ENCODE measurements at regions not wholly inside any gene's neighbourhood (a gene's known extent, or its start where the extent isn't known, plus 50 kb on each side); places are given as distances from the start of the nearest gene placed in this dataset.

- Histone ChIP-seq H3K9ac (ENCODE audit: control insufficient read depth, extremely low read depth, insufficient read depth, low read length) (no peak overlapping the region), H3K27me3 (ENCODE audit: control insufficient read depth, extremely low read depth, insufficient read depth, low read length) (no peaks in the 10 kb centered on the region), H3K4me2 (ENCODE audit: control insufficient read depth, extremely low read depth, insufficient read depth, low read depth, low read length) (no peak overlapping the region), H3K79me2 (ENCODE audit: control insufficient read depth, insufficient read depth, low read length) (no peaks in the 10 kb centered on the region), H3K9me3 (ENCODE audit: control insufficient read depth, low read depth, low read length) (no peaks in the 10 kb centered on the region), H3K27ac (ENCODE audit: control insufficient read depth, insufficient read depth, low read length) (no peak overlapping the region), H2AFZ (ENCODE audit: control insufficient read depth, low read length) (no peak overlapping the region), H4K20me1 (ENCODE audit: control insufficient read depth, extremely low read depth, insufficient read depth, low read length) (no peaks in the 10 kb centered on the region), H3K36me3 (ENCODE audit: control insufficient read depth in 2 of 2, extremely low read depth in 1 of 2, insufficient read depth in 2 of 2, low read length in 2 of 2) (no peaks in the 10 kb centered on the region), H3K9me1 (ENCODE audit: control insufficient read depth, extremely low read depth, insufficient read depth, low read length) (no peaks in the 10 kb centered on the region), H3K4me3 (ENCODE audit: control insufficient read depth in 2 of 3, extremely low read depth in 1 of 3, insufficient read depth in 2 of 3, low read depth in 1 of 3, low read length in 3 of 3) (no peak overlapping the region), H3K4me1 (ENCODE audit: control insufficient read depth, extremely low read depth, insufficient read depth, low read length) (peaks cover 5% of the 10 kb centered on the region)
- TF ChIP-seq CTCF (optimal IDR thresholded peaks at IDR 0.05 in 1 of 3, IDR thresholded peaks at IDR 0.05 in 1 of 3, conservative IDR thresholded peaks at IDR 0.05 in 1 of 3; ENCODE audit: extremely low read depth in 1 of 3, insufficient read depth in 2 of 3, low read length in 3 of 3), result no peak
- TF ChIP-seq EZH2 (IDR thresholded peaks at IDR 0.05; ENCODE audit: low read length), result no peak
- no peak for FAIRE-seq
- dilution Hi-C loops (cut with MboI; ENCODE audit: extremely low pct_ligation_motif_present, low sequenced_read_pairs), result no loop called here
- DNase-seq (ENCODE audit: low read depth, low spot score), result no peak
These were observed 168.5 kb upstream of the TNC start for GRCh38 chr9:115286411-115286810.

- Histone ChIP-seq H3K4me3 (ENCODE audit: control insufficient read depth in 2 of 3, extremely low read depth in 1 of 3, insufficient read depth in 2 of 3, low read depth in 1 of 3, low read length in 3 of 3) (no peak overlapping the region), H3K79me2 (ENCODE audit: control insufficient read depth, insufficient read depth, low read length) (no peaks in the 10 kb centered on the region), H4K20me1 (ENCODE audit: control insufficient read depth, extremely low read depth, insufficient read depth, low read length) (no peaks in the 10 kb centered on the region), H3K9me3 (ENCODE audit: control insufficient read depth, low read depth, low read length) (no peaks in the 10 kb centered on the region), H3K9ac (ENCODE audit: control insufficient read depth, extremely low read depth, insufficient read depth, low read length) (no peak overlapping the region), H3K9me1 (ENCODE audit: control insufficient read depth, extremely low read depth, insufficient read depth, low read length) (no peaks in the 10 kb centered on the region), H3K27me3 (ENCODE audit: control insufficient read depth, extremely low read depth, insufficient read depth, low read length) (no peaks in the 10 kb centered on the region), H3K36me3 (ENCODE audit: control insufficient read depth in 2 of 2, extremely low read depth in 1 of 2, insufficient read depth in 2 of 2, low read length in 2 of 2) (no peaks in the 10 kb centered on the region), H2AFZ (ENCODE audit: control insufficient read depth, low read length) (no peak overlapping the region), H3K4me1 (ENCODE audit: control insufficient read depth, extremely low read depth, insufficient read depth, low read length) (peaks cover 19% of the 10 kb centered on the region), H3K4me2 (ENCODE audit: control insufficient read depth, extremely low read depth, insufficient read depth, low read depth, low read length) (no peak overlapping the region), H3K27ac (ENCODE audit: control insufficient read depth, insufficient read depth, low read length) (no peak overlapping the region)
- dilution Hi-C loops (cut with MboI; ENCODE audit: extremely low pct_ligation_motif_present, low sequenced_read_pairs), result no loop called here
- peak; percentile 34 for FAIRE-seq
- DNase-seq (ENCODE audit: low read depth, low spot score), result no peak
- no peak for TF ChIP-seq CTCF (optimal IDR thresholded peaks at IDR 0.05 in 1 of 3, IDR thresholded peaks at IDR 0.05 in 1 of 3, conservative IDR thresholded peaks at IDR 0.05 in 1 of 3; ENCODE audit: extremely low read depth in 1 of 3, insufficient read depth in 2 of 3, low read length in 3 of 3)
- no peak for TF ChIP-seq EZH2 (IDR thresholded peaks at IDR 0.05; ENCODE audit: low read length)
These were observed 171.8 kb upstream of the TNC start for GRCh38 chr9:115289757-115290208.
